ENCODE measurements at regions not wholly inside any gene's neighbourhood (a gene's known extent, or its start where the extent isn't known, plus 50 kb on each side); places are given as distances from the start of the nearest gene placed in this dataset.

DNA sequence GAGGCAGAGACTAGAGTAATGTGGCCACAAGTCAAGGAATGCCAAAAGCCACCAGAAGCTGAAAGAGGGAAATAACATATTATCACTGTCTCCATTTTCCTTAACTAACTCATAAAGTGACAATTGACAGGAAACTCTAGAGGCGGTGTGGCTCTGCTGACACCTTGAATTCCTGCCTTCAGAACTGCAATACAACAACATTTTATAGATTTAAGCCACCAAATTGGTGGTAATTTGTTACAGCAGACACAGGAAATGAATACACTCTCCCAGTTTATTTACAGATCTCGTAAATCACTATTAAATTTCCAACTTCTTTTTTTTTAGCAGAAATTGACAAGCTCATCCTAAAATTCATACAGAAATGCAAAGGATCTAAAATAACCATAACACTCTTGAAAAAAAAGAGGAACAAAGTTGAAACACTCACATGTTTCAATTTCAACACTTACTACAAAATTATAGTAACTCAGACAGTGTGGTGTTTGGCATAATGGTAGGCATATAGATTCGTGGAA, 449.9 kb downstream of the OTOL1 start:
- no peaks in the 10 kb centered on the region for H3K36me3 ChIP-seq
- no peak overlapping the region for H3K27ac ChIP-seq
- H3K4me1 ChIP-seq = no peaks in the 10 kb centered on the region
- TF ChIP-seq, protein P1, sequence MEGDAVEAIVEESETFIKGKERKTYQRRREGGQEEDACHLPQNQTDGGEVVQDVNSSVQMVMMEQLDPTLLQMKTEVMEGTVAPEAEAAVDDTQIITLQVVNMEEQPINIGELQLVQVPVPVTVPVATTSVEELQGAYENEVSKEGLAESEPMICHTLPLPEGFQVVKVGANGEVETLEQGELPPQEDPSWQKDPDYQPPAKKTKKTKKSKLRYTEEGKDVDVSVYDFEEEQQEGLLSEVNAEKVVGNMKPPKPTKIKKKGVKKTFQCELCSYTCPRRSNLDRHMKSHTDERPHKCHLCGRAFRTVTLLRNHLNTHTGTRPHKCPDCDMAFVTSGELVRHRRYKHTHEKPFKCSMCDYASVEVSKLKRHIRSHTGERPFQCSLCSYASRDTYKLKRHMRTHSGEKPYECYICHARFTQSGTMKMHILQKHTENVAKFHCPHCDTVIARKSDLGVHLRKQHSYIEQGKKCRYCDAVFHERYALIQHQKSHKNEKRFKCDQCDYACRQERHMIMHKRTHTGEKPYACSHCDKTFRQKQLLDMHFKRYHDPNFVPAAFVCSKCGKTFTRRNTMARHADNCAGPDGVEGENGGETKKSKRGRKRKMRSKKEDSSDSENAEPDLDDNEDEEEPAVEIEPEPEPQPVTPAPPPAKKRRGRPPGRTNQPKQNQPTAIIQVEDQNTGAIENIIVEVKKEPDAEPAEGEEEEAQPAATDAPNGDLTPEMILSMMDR (IDR thresholded peaks at IDR 0.05) = no peak
- intact Hi-C loops (cut with DNase I) = no loop called here
- no peaks in the 10 kb centered on the region for H3K9me3 ChIP-seq
- H3K27me3 ChIP-seq (ENCODE audit: low read depth) = no peaks in the 10 kb centered on the region
- DNase-seq (no peak), ATAC-seq (no peak)
- no peak overlapping the region for H3K4me3 ChIP-seq

DNA sequence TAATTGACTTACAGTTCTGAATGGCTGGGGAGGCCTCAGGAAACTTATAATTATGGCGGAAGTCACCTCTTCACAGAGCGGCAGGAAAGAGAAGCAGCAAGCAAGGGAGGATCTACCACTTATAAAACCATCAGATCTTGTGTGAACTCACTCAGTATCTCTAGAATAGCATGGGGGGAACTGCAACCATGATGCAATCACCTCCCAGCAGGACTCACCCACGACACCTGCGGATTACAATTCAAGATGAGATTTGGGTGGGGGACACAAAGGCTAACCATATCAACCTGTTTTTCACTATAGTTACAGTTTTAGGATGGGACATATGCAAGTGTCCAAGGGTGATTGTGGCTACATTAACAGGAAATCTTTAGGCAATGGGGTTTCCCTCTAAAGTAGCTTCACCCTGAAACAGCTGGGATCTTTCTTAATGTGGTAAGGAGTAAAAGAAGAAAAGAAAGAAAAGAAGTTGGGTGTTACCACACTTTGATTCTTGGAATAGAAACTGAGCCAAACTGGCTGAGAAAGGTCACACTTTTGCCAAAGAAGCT, 453.8 kb downstream of the OTOL1 start:
- intact Hi-C loops (cut with DNase I) = no loop called here
- H3K36me3 ChIP-seq = no peaks in the 10 kb centered on the region
- no peaks in the 10 kb centered on the region for H3K9me3 ChIP-seq
- H3K27ac ChIP-seq = no peak overlapping the region
- H3K27me3 ChIP-seq (ENCODE audit: low read depth) = no peaks in the 10 kb centered on the region
- no peaks in the 10 kb centered on the region for H3K4me1 ChIP-seq
- H3K4me3 ChIP-seq = no peak overlapping the region
- no peak for DNase-seq
- TF ChIP-seq, protein P1 (IDR thresholded peaks at IDR 0.05) = no peak
- no peak for ATAC-seq

GRCh38 chr3:161957467-161957866, 460.9 kb downstream of the OTOL1 start:
- DNase-seq (no peak), ATAC-seq (no peak)
- Histone ChIP-seq H3K27ac (no peak overlapping the region), H3K4me3 (no peak overlapping the region), H3K9me3 (no peaks in the 10 kb centered on the region), H3K36me3 (no peaks in the 10 kb centered on the region), H3K27me3 (ENCODE audit: low read depth) (no peaks in the 10 kb centered on the region), H3K4me1 (no peaks in the 10 kb centered on the region)
- intact Hi-C loops (cut with DNase I) = no loop called here
- TF ChIP-seq, protein P1 (IDR thresholded peaks at IDR 0.05) = no peak

- Histone ChIP-seq H3K27me3 (ENCODE audit: low read depth) (no peaks in the 10 kb centered on the region), H3K4me1 (no peaks in the 10 kb centered on the region), H3K9me3 (no peaks in the 10 kb centered on the region), H3K4me3 (no peak overlapping the region), H3K36me3 (no peaks in the 10 kb centered on the region), H3K27ac (no peak overlapping the region)
- TF ChIP-seq, protein P1 (IDR thresholded peaks at IDR 0.05) = no peak
- intact Hi-C loops (cut with DNase I) = no loop called here
- ATAC-seq = no peak
- no peak for DNase-seq
Measured at GRCh38 chr3:161964857-161965256, 468.2 kb downstream of the OTOL1 start.

DNA sequence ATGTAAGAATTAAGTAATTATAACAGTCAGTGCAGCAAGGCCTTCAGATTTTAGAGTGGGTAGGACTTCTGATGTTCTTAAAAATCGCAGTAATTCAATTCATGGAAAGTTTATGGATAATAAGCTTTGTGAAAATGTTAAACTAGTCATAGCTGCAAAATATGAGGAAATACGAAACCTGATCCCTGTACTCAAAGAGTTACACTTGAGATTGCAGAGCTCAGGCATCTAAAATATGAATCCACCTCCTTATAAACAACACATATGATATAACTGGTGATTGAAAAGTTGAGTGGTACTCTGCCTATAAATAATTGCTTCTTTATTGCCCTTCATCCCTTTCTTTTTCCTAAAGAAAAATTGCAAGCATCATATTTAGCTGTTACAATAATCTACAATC, 473.3 kb downstream of the OTOL1 start:
- TF ChIP-seq, protein P1 (IDR thresholded peaks at IDR 0.05) = no peak
- DNase-seq = no peak

More for the DNA sequence above, 473.3 kb downstream of the OTOL1 start:
- Histone ChIP-seq H3K4me1 (no peaks in the 10 kb centered on the region), H3K36me3 (no peaks in the 10 kb centered on the region), H3K27me3 (ENCODE audit: low read depth) (no peaks in the 10 kb centered on the region), H3K4me3 (no peak overlapping the region), H3K9me3 (no peaks in the 10 kb centered on the region), H3K27ac (no peak overlapping the region)
- no peak for ATAC-seq
- intact Hi-C loops (cut with DNase I) = no loop called here
